Effector memory CD8-positive, alpha-beta T cell (primary cell): ENCODE measurements at regions not wholly inside any gene's neighbourhood (a gene's known extent, or its start where the extent isn't known, plus 50 kb on each side); places are given as distances from the start of the nearest gene placed in this dataset.
A peak's percentile ranks its signal among the peaks of the same experiment; 100 is the strongest.

Experiments
- ATAC-seq: fragments of 150-1000 bp; cut with Tn5 transposase; replicated peaks from 2 replicates; pipeline ENCODE4 v1.10.0; 2021; ENCODE audit warnings: mild to moderate bottlenecking, moderate library complexity
- DNase-seq, 3 experiments: peaks; one replicate each; pipeline ENCODE4 v3.0.0; 2021
- H3K27ac Mint-ChIP-seq, 2 donors: one replicate each; pipeline ENCODE4 v1.8.0; 2022; ENCODE audit warnings: mild to moderate bottlenecking in 2 of 2, mixed read lengths in 2 of 2, moderate library complexity in 2 of 2
- H3K27me3 Mint-ChIP-seq, 2 donors: one replicate each; pipeline ENCODE4 v1.8.0; 2022; ENCODE audit warnings: mixed read lengths in 2 of 2
- H3K36me3 Mint-ChIP-seq: one replicate; pipeline ENCODE4 v1.8.0; 2022; ENCODE audit warnings: mild to moderate bottlenecking, moderate library complexity, mixed read lengths; ENCODE audit not compliant: insufficient read depth
- H3K4me1 Mint-ChIP-seq, 2 donors: one replicate each; pipeline ENCODE4 v1.8.0; 2022; ENCODE audit warnings: low read depth in 2 of 2, mixed read lengths in 2 of 2
- H3K4me3 Mint-ChIP-seq, 2 donors: one replicate each; pipeline ENCODE4 v1.8.0; 2022; ENCODE audit warnings: mild to moderate bottlenecking in 2 of 2, mixed read lengths in 2 of 2, moderate library complexity in 2 of 2
- H3K9me3 Mint-ChIP-seq, 2 donors: one replicate each; pipeline ENCODE4 v1.8.0; 2022; ENCODE audit warnings: mixed read lengths in 2 of 2

- Mint-ChIP-seq H3K9me3 (peaks cover 3 to 6% of the 10 kb centered on the region in 2 donors), H3K27me3 (peaks cover 0 to 7% of the 10 kb centered on the region in 2 donors)
- DNase-seq: no peak
Observed at GRCh38 chr10:78197628-78198272, 164.1 kb downstream of the RPS24 start.

GRCh38 chr10:78199005-78199725 is 165.5 kb downstream of the RPS24 start:
- ATAC-seq (no peak), DNase-seq (no peak)
- no peak overlapping the region for H3K27ac Mint-ChIP-seq
- no peaks in the 10 kb centered on the region for H3K9me3 Mint-ChIP-seq
- no peak overlapping the region for H3K4me3 Mint-ChIP-seq
- H3K4me1 Mint-ChIP-seq: no peaks in the 10 kb centered on the region
- H3K36me3 Mint-ChIP-seq: no peaks in the 10 kb centered on the region
- H3K27me3 Mint-ChIP-seq: peaks cover 0 to 16% of the 10 kb centered on the region in 2 donors

More at GRCh38 chr10:78197628-78198272, 164.1 kb downstream of the RPS24 start:
- H3K4me3 Mint-ChIP-seq: no peak overlapping the region
- H3K36me3 Mint-ChIP-seq: no peaks in the 10 kb centered on the region
- no peak overlapping the region for H3K27ac Mint-ChIP-seq
- no peak for ATAC-seq
- H3K4me1 Mint-ChIP-seq: no peaks in the 10 kb centered on the region

- peaks cover 0 to 11% of the 10 kb centered on the region in 2 donors for H3K27me3 Mint-ChIP-seq
- no peaks in the 10 kb centered on the region for H3K9me3 Mint-ChIP-seq
- no peaks in the 10 kb centered on the region for H3K36me3 Mint-ChIP-seq
- H3K27ac Mint-ChIP-seq: no peak overlapping the region
- DNase-seq: no peak
- no peak overlapping the region for H3K4me3 Mint-ChIP-seq
- no peak for ATAC-seq
- no peaks in the 10 kb centered on the region for H3K4me1 Mint-ChIP-seq
Observed at GRCh38 chr10:78199759-78200158, 166.1 kb downstream of the RPS24 start.

- Mint-ChIP-seq H3K4me3 (no peak overlapping the region), H3K27ac (no peak overlapping the region), H3K4me1 (no peaks in the 10 kb centered on the region), H3K36me3 (no peaks in the 10 kb centered on the region), H3K9me3 (no peaks in the 10 kb centered on the region), H3K27me3 (peaks cover 0 to 11% of the 10 kb centered on the region in 2 donors)
- DNase-seq: no peak
- ATAC-seq: no peak
Observed at GRCh38 chr10:78200686-78201085, 167.0 kb downstream of the RPS24 start.

- Mint-ChIP-seq H3K27me3 (peaks cover 0 to 11% of the 10 kb centered on the region in 2 donors), H3K9me3 (no peaks in the 10 kb centered on the region), H3K4me3 (no peak overlapping the region), H3K27ac (no peak overlapping the region), H3K36me3 (no peaks in the 10 kb centered on the region), H3K4me1 (no peaks in the 10 kb centered on the region)
- DNase-seq (no peak), ATAC-seq (no peak)
Observed at GRCh38 chr10:78202386-78202785, 168.7 kb downstream of the RPS24 start.

GRCh38 chr10:78203915-78204818 is 170.5 kb downstream of the RPS24 start:
- Mint-ChIP-seq H3K4me1 (no peaks in the 10 kb centered on the region), H3K27ac (peak overlapping the region in 1 of 2 donors; percentile 26), H3K36me3 (no peaks in the 10 kb centered on the region), H3K4me3 (no peak overlapping the region), H3K9me3 (no peaks in the 10 kb centered on the region), H3K27me3 (peaks cover 0 to 12% of the 10 kb centered on the region in 2 donors)
- no peak for DNase-seq
- ATAC-seq: no peak

GRCh38 chr10:78205457-78206016 is 171.9 kb downstream of the RPS24 start:
- peaks cover 0 to 22% of the 10 kb centered on the region in 2 donors for H3K27me3 Mint-ChIP-seq
- peak overlapping the region; percentile 3 to 83 for H3K27ac Mint-ChIP-seq
- no peaks in the 10 kb centered on the region for H3K36me3 Mint-ChIP-seq
- ATAC-seq (no peak), DNase-seq (no peak)
- H3K4me3 Mint-ChIP-seq: no peak overlapping the region
- no peaks in the 10 kb centered on the region for H3K4me1 Mint-ChIP-seq
- no peaks in the 10 kb centered on the region for H3K9me3 Mint-ChIP-seq

- Mint-ChIP-seq H3K4me3 (no peak overlapping the region), H3K4me1 (no peaks in the 10 kb centered on the region), H3K9me3 (no peaks in the 10 kb centered on the region), H3K36me3 (no peaks in the 10 kb centered on the region), H3K27ac (no peak overlapping the region), H3K27me3 (peaks cover 10 to 36% of the 10 kb centered on the region in 2 donors)
- DNase-seq (no peak), ATAC-seq (no peak)
Observed at GRCh38 chr10:78207216-78207615, 173.6 kb downstream of the RPS24 start.

- Mint-ChIP-seq H3K4me1 (no peaks in the 10 kb centered on the region), H3K27me3 (peaks cover 10 to 36% of the 10 kb centered on the region in 2 donors), H3K27ac (no peak overlapping the region), H3K36me3 (no peaks in the 10 kb centered on the region), H3K9me3 (no peaks in the 10 kb centered on the region), H3K4me3 (no peak overlapping the region)
- no peak for DNase-seq
- ATAC-seq: no peak
Observed at GRCh38 chr10:78207776-78208175, 174.1 kb downstream of the RPS24 start.

- no peak for DNase-seq
- ATAC-seq: no peak
- Mint-ChIP-seq H3K9me3 (no peaks in the 10 kb centered on the region), H3K27ac (no peak overlapping the region), H3K27me3 (peaks cover 20 to 37% of the 10 kb centered on the region in 2 donors), H3K36me3 (no peaks in the 10 kb centered on the region), H3K4me1 (peaks cover 0 to 2% of the 10 kb centered on the region in 2 donors), H3K4me3 (no peak overlapping the region)
Observed at GRCh38 chr10:78209970-78210369, 176.3 kb downstream of the RPS24 start.

GRCh38 chr10:78210548-78210947 is 176.9 kb downstream of the RPS24 start:
- H3K4me3 Mint-ChIP-seq: no peak overlapping the region
- peaks cover 22 to 43% of the 10 kb centered on the region in 2 donors for H3K27me3 Mint-ChIP-seq
- H3K27ac Mint-ChIP-seq: no peak overlapping the region
- no peak for DNase-seq
- no peak for ATAC-seq
- no peaks in the 10 kb centered on the region for H3K36me3 Mint-ChIP-seq
- H3K9me3 Mint-ChIP-seq: no peaks in the 10 kb centered on the region
- peaks cover 0 to 2% of the 10 kb centered on the region in 2 donors for H3K4me1 Mint-ChIP-seq

- H3K27ac Mint-ChIP-seq: no peak overlapping the region
- H3K4me3 Mint-ChIP-seq: no peak overlapping the region
Observed at GRCh38 chr10:78210976-78211375, 177.3 kb downstream of the RPS24 start.

GRCh38 chr10:78211561-78212051 is 177.9 kb downstream of the RPS24 start:
- DNase-seq (no peak), ATAC-seq (no peak)
- Mint-ChIP-seq H3K27me3 (peaks cover 26 to 54% of the 10 kb centered on the region in 2 donors), H3K27ac (no peak overlapping the region), H3K9me3 (no peaks in the 10 kb centered on the region), H3K4me1 (peaks cover 0 to 2% of the 10 kb centered on the region in 2 donors), H3K4me3 (no peak overlapping the region), H3K36me3 (no peaks in the 10 kb centered on the region)

More at GRCh38 chr10:78210976-78211375, 177.3 kb downstream of the RPS24 start:
- Mint-ChIP-seq H3K4me1 (peaks cover 0 to 2% of the 10 kb centered on the region in 2 donors), H3K27me3 (peaks cover 22 to 47% of the 10 kb centered on the region in 2 donors), H3K9me3 (no peaks in the 10 kb centered on the region), H3K36me3 (no peaks in the 10 kb centered on the region)
- DNase-seq (no peak), ATAC-seq (no peak)
